K562 (cell line): ENCODE measurements at regions not wholly inside any gene's neighbourhood (a gene's known extent, or its start where the extent isn't known, plus 50 kb on each side); places are given as distances from the start of the nearest gene placed in this dataset.

Experiments
- ARNT ChIP-seq, 2 experiments: fragments of 450-650 bp; IDR thresholded peaks; 2 replicates each; pipeline ENCODE4 v1.6.1; 2016; ENCODE audit warnings: mild to moderate bottlenecking in 1 of 2
- BMI1 ChIP-seq: fragments of 150-350 bp; IDR thresholded peaks from 2 replicates; pipeline ENCODE4 v1.6.1; 2014; ENCODE audit warnings: low read length
- EP400 ChIP-seq: fragments of 450-650 bp; IDR thresholded peaks from 2 replicates; pipeline ENCODE4 v1.6.1; 2017; ENCODE audit warnings: antibody characterized with exemption, mild to moderate bottlenecking, moderate library complexity
- ETS1 ChIP-seq: conservative IDR thresholded peaks from 2 replicates; pipeline ENCODE4 v1.6.1; 2011; ENCODE audit warnings: low read depth, mild to moderate bottlenecking, low read length; ENCODE audit not compliant: control insufficient read depth
- HNRNPUL1 ChIP-seq: fragments of 200-400 bp; formaldehyde crosslinking; IDR thresholded peaks from 2 replicates; pipeline ENCODE4 v1.6.1; 2017; ENCODE audit warnings: low read length
- KAT8 ChIP-seq: fragments of 450-650 bp; IDR thresholded peaks from 2 replicates; pipeline ENCODE4 v1.6.1; 2016; ENCODE audit warnings: low read depth, mild to moderate bottlenecking
- MAFF ChIP-seq: IDR thresholded peaks from 2 replicates; pipeline ENCODE4 v1.6.1; 2012; ENCODE audit warnings: low read length, improper control_type of control experiment
- MBD1 ChIP-seq: fragments of 250-450 bp; sonication (Bioruptor Pico); IDR thresholded peaks from 2 replicates; pipeline ENCODE4 v1.8.0; 2022; ENCODE audit warnings: inconsistent platforms
- MCM7 ChIP-seq, 2 experiments: fragments of 450-650 bp; IDR thresholded peaks; 2 replicates each; pipeline ENCODE4 v1.6.1; 2016 to 2018
- NFYB ChIP-seq: IDR thresholded peaks from 2 replicates; pipeline ENCODE4 v1.6.1; 2011; ENCODE audit warnings: mild to moderate bottlenecking, moderate library complexity; ENCODE audit not compliant: insufficient read length; ENCODE audit errors: extremely low read depth
- NR2C1 ChIP-seq, 2 experiments: fragments of 450-650 bp; IDR thresholded peaks; 2 replicates each; pipeline ENCODE4 v1.6.1; 2017; ENCODE audit warnings: mild to moderate bottlenecking in 2 of 2, antibody characterized with exemption in 1 of 2, inconsistent platforms in 1 of 2, missing compliant biosample characterization in 1 of 2, missing genetic modification characterization in 1 of 2
- RBM17 ChIP-seq: fragments of 200-400 bp; formaldehyde crosslinking; IDR thresholded peaks from 2 replicates; pipeline ENCODE4 v1.6.1; 2017; ENCODE audit warnings: low read depth, mild to moderate bottlenecking, low read length, borderline replicate concordance
- RBM34 ChIP-seq: fragments of 200-400 bp; formaldehyde crosslinking; IDR thresholded peaks from 2 replicates; pipeline ENCODE4 v1.6.1; 2018; ENCODE audit warnings: low read length, borderline replicate concordance; ENCODE audit not compliant: insufficient read depth
- SIN3A ChIP-seq, 2 experiments: fragments of 150-350 bp in 1 of 2; IDR thresholded peaks; 2 replicates each; pipeline ENCODE4 v1.6.1; 2011 to 2016; ENCODE audit warnings: borderline replicate concordance in 2 of 2, low read depth in 2 of 2, low read length in 2 of 2, mild to moderate bottlenecking in 2 of 2, moderate library complexity in 2 of 2; ENCODE audit not compliant: control insufficient read depth in 1 of 2
- SMARCA4 ChIP-seq: fragments of 450-650 bp; IDR thresholded peaks from 2 replicates; pipeline ENCODE4 v1.6.1; 2016
- SRSF9 ChIP-seq: fragments of 200-400 bp; formaldehyde crosslinking; IDR thresholded peaks from 2 replicates; pipeline ENCODE4 v1.6.1; 2017; ENCODE audit warnings: low read depth, low read length, borderline replicate concordance
- TFAM ChIP-seq: fragments of 250-450 bp; sonication (Bioruptor Pico); conservative IDR thresholded peaks from 2 replicates; pipeline ENCODE4 v1.5.0; 2021; ENCODE audit warnings: mild to moderate bottlenecking, moderate library complexity
- ZNF583 ChIP-seq: fragments of 250-450 bp; sonication (Bioruptor Pico); IDR thresholded peaks from 2 replicates; pipeline ENCODE4 v1.4.0; 2020
- TF ChIP-seq, protein P1 (sequence below): sonication (generic); formaldehyde crosslinking; IDR thresholded peaks from 2 replicates; pipeline ENCODE4 v1.8.1; 2023; ENCODE audit warnings: missing genetic modification reagents, mild to moderate bottlenecking, borderline replicate concordance
- TF ChIP-seq, protein P2 (sequence below): fragments of 250-450 bp; sonication (Bioruptor Pico); IDR thresholded peaks from 2 replicates; pipeline ENCODE4 v1.4.0; 2020

DNA sequence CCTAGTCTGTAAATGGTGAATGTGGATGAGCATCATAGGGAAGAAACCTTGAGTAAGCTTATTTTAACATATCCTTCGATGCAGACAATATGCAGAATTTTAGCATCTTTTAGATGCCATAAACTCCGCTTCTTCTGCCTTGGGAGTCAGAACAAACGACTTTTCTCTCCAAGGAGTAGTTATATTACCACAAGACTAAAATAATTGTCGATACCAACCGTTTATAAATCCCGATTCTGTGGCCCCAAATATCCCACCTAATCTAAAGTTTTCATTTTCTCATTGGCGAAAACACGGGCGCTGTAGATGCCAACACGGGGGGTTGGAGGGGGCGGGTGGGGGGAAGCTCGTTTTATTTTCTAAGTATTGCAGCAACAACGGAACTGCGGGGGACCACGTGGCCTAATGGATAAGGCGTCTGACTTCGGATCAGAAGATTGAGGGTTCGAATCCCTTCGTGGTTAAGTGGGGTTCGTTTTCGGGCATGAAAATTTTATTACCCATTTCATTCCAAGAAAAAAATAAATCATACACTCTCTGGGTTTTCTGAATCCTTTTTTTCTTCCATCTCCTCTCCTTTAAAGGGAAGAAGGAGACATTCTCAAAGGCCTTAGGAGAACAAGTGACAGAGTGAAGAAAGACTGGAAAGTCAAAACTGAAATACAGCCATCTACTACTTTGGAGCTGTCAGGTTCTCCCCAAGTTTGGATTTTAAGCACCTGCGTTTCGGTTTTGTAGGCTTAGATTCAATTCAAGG lies 65.5 kb upstream of the BTN3A2 start (continued):
- TF ChIP-seq SIN3A (IDR thresholded peaks at IDR 0.05; ENCODE audit: borderline replicate concordance in 2 of 2, control insufficient read depth in 1 of 2, low read depth in 2 of 2, low read length in 2 of 2) (no peak), ARNT (IDR thresholded peaks at IDR 0.05) (peak in 1 of 2 experiments; percentile 40; a peak in 1 of 4 replicates), MAFF (0 out of 2 replicates have a peak, but pooled peaks have one; percentile 7), KAT8 (no peak), TFAM (CRISPR knock-in tag) (no peak), MBD1 (no peak), ETS1 (peak; percentile 74; the same call in 1 of the 2 replicates), RBM17 (no peak), ZNF583 (CRISPR knock-in tag) (no peak), NR2C1 (IDR thresholded peaks at IDR 0.05) (no peak), NR2C1 (tag; IDR thresholded peaks at IDR 0.05) (no peak), MCM7 (IDR thresholded peaks at IDR 0.05) (no peak), RBM34 (no peak), SMARCA4 (no peak), BMI1 (no peak), HNRNPUL1 (no peak), SRSF9 (no peak), NFYB (no peak), EP400 (no peak; the same call in 1 of the 2 replicates)
- TF ChIP-seq, protein P1, sequence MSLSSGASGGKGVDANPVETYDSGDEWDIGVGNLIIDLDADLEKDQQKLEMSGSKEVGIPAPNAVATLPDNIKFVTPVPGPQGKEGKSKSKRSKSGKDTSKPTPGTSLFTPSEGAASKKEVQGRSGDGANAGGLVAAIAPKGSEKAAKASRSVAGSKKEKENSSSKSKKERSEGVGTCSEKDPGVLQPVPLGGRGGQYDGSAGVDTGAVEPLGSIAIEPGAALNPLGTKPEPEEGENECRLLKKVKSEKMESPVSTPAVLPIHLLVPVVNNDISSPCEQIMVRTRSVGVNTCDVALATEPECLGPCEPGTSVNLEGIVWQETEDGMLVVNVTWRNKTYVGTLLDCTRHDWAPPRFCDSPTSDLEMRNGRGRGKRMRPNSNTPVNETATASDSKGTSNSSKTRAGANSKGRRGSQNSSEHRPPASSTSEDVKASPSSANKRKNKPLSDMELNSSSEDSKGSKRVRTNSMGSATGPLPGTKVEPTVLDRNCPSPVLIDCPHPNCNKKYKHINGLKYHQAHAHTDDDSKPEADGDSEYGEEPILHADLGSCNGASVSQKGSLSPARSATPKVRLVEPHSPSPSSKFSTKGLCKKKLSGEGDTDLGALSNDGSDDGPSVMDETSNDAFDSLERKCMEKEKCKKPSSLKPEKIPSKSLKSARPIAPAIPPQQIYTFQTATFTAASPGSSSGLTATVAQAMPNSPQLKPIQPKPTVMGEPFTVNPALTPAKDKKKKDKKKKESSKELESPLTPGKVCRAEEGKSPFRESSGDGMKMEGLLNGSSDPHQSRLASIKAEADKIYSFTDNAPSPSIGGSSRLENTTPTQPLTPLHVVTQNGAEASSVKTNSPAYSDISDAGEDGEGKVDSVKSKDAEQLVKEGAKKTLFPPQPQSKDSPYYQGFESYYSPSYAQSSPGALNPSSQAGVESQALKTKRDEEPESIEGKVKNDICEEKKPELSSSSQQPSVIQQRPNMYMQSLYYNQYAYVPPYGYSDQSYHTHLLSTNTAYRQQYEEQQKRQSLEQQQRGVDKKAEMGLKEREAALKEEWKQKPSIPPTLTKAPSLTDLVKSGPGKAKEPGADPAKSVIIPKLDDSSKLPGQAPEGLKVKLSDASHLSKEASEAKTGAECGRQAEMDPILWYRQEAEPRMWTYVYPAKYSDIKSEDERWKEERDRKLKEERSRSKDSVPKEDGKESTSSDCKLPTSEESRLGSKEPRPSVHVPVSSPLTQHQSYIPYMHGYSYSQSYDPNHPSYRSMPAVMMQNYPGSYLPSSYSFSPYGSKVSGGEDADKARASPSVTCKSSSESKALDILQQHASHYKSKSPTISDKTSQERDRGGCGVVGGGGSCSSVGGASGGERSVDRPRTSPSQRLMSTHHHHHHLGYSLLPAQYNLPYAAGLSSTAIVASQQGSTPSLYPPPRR = no peak
- TF ChIP-seq, protein P2, sequence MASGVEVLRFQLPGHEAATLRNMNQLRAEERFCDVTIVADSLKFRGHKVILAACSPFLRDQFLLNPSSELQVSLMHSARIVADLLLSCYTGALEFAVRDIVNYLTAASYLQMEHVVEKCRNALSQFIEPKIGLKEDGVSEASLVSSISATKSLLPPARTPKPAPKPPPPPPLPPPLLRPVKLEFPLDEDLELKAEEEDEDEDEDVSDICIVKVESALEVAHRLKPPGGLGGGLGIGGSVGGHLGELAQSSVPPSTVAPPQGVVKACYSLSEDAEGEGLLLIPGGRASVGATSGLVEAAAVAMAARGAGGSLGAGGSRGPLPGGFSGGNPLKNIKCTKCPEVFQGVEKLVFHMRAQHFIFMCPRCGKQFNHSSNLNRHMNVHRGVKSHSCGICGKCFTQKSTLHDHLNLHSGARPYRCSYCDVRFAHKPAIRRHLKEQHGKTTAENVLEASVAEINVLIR (CRISPR knock-in tag) = no peak
